Gastrocnemius medialis (tissue), 4 donors: ENCODE measurements at regions not wholly inside any gene's neighbourhood (a gene's known extent, or its start where the extent isn't known, plus 50 kb on each side); places are given as distances from the start of the nearest gene placed in this dataset.

Experiments used
- POLR2A ChIP-seq, 2 donors: fragments of 450-650 bp; IDR thresholded peaks; one replicate each; pipeline ENCODE4 v1.6.1; 2017; ENCODE audit warnings: antibody characterized with exemption in 2 of 2, mild to moderate bottlenecking in 2 of 2, moderate library complexity in 2 of 2
- TF ChIP-seq, protein P1 (sequence below), 5 experiments: fragments of 450-650 bp in 3 of 5; fragments of 200-600 bp in 2 of 5; sonication (generic) in 2 of 5; IDR thresholded peaks in 4 of 5; conservative IDR thresholded peaks in 1 of 5; 1 replicate in 4 of 5; 2 replicates in 1 of 5; pipeline ENCODE4 v1.5.1; 2016 to 2019; ENCODE audit warnings: antibody characterized with exemption in 5 of 5, mild to moderate bottlenecking in 3 of 5, moderate library complexity in 3 of 5

GRCh38 chr12:84480803-84481202 is 431.8 kb downstream of the SLC6A15 start:
- TF ChIP-seq, protein P1, sequence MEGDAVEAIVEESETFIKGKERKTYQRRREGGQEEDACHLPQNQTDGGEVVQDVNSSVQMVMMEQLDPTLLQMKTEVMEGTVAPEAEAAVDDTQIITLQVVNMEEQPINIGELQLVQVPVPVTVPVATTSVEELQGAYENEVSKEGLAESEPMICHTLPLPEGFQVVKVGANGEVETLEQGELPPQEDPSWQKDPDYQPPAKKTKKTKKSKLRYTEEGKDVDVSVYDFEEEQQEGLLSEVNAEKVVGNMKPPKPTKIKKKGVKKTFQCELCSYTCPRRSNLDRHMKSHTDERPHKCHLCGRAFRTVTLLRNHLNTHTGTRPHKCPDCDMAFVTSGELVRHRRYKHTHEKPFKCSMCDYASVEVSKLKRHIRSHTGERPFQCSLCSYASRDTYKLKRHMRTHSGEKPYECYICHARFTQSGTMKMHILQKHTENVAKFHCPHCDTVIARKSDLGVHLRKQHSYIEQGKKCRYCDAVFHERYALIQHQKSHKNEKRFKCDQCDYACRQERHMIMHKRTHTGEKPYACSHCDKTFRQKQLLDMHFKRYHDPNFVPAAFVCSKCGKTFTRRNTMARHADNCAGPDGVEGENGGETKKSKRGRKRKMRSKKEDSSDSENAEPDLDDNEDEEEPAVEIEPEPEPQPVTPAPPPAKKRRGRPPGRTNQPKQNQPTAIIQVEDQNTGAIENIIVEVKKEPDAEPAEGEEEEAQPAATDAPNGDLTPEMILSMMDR (IDR thresholded peaks at IDR 0.05 in 4 of 5, conservative IDR thresholded peaks at IDR 0.05 in 1 of 5) = no peak
- no peak for TF ChIP-seq POLR2A (IDR thresholded peaks at IDR 0.05)
